ENCODE measurements at regions not wholly inside any gene's neighbourhood (a gene's known extent, or its start where the extent isn't known, plus 50 kb on each side); places are given as distances from the start of the nearest gene placed in this dataset.
"Not testable (repeated sequence)": the region's sequence is repeated elsewhere in the genome, so short reads cannot be mapped to it uniquely, and the experiment has no call there.

DNA sequence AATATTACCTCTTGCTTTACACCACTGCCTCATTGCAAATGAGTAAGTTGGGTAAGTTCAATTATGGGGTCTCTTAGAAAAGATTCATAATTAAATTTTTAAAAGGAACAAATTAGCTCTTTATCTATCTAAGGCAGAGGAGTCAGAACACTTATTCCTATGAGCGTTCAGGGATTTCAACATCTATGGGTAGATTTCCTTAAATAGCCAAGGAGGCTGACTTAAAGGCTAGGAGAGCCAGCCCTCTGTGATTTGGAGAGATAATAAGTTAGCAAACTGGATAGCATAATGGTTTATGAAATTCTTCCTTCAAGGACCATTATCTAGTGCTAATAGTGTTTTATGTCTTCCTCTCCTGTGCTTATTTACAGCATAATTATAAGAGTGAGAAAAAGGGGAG, 387.7 kb downstream of the STK39 start:
- H3K36me3 ChIP-seq (ENCODE audit: insufficient read depth) = no peaks in the 10 kb centered on the region
- H3K4me3 ChIP-seq (ENCODE audit: low read depth, low read length) = no peak overlapping the region
- no peak overlapping the region for H3K27ac ChIP-seq (ENCODE audit: low read depth)
- DNase-seq (ENCODE audit: extremely low spot score) = no peak
- no peaks in the 10 kb centered on the region for H3K4me1 ChIP-seq (ENCODE audit: insufficient read depth)
- 70% methylated on average over 1 of the region's 1 CpG for WGBS

- H3K27ac ChIP-seq (ENCODE audit: low read depth) = no peak overlapping the region
- H3K4me3 ChIP-seq (ENCODE audit: low read depth, low read length) = no peak overlapping the region
- H3K36me3 ChIP-seq (ENCODE audit: insufficient read depth) = no peaks in the 10 kb centered on the region
- no peak for DNase-seq (ENCODE audit: extremely low spot score)
- H3K4me1 ChIP-seq (ENCODE audit: insufficient read depth) = no peaks in the 10 kb centered on the region
- WGBS = 74% methylated on average over 4 of the region's 4 CpGs
These were observed 389.3 kb downstream of the STK39 start for GRCh38 chr2:167858086-167858485.

DNA sequence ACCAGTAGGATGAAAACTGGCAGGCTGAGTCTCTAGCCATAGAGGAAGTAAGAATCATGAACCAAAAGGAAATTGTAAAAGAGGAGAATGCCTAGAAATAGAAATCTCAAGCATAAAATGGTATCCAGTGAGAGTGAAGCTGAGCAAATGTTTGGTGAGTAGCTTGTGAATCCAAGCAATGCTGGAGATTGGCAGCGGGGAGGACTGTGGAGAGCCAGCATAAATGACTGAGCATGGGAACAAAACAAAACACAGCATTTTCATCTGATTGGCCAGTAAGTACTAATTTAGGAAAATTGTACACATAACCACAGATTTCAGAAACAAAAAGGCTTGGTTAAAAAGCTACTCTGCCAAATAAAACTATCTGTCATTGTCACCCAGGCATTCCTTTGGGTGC, 390.0 kb downstream of the STK39 start:
- Histone ChIP-seq H3K27ac (ENCODE audit: low read depth) (no peak overlapping the region), H3K36me3 (ENCODE audit: insufficient read depth) (no peaks in the 10 kb centered on the region), H3K4me1 (ENCODE audit: insufficient read depth) (no peaks in the 10 kb centered on the region), H3K4me3 (ENCODE audit: low read depth, low read length) (no peak overlapping the region)
- 84% methylated on average over 1 of the region's 1 CpG for WGBS
- DNase-seq (ENCODE audit: extremely low spot score) = no peak

- no peak overlapping the region for H3K27ac ChIP-seq (ENCODE audit: low read depth)
- H3K36me3 ChIP-seq (ENCODE audit: insufficient read depth) = no peaks in the 10 kb centered on the region
- H3K4me3 ChIP-seq (ENCODE audit: low read depth, low read length) = no peak overlapping the region
- no peak for DNase-seq (ENCODE audit: extremely low spot score)
- H3K4me1 ChIP-seq (ENCODE audit: insufficient read depth) = no peaks in the 10 kb centered on the region
These were observed 391.2 kb downstream of the STK39 start for GRCh38 chr2:167856190-167856589.

DNA sequence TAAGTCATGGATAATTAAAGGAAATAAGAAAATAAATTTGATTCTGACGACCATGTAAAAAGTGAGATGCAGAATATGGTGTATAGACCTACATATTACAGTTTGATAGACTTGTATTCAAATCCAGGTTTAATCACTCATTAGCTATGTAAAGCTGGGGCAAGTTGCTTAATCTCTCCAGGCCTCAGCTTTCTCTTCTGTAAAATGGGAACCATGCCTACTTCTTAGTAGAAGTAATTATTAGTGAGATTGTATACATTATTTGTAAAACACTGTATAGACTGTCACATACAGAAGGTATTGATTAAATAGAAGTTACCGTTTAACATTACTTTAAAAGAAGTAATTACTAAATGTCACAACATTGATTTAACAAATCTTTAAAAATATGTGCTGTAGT, 392.2 kb downstream of the STK39 start:
- H3K36me3 ChIP-seq (ENCODE audit: insufficient read depth) = no peaks in the 10 kb centered on the region
- H3K4me1 ChIP-seq (ENCODE audit: insufficient read depth) = no peaks in the 10 kb centered on the region
- H3K4me3 ChIP-seq (ENCODE audit: low read depth, low read length) = no peak overlapping the region
- 90% methylated on average over 2 of the region's 2 CpGs for WGBS
- DNase-seq (ENCODE audit: extremely low spot score) = no peak
- H3K27ac ChIP-seq (ENCODE audit: low read depth) = no peak overlapping the region

DNA sequence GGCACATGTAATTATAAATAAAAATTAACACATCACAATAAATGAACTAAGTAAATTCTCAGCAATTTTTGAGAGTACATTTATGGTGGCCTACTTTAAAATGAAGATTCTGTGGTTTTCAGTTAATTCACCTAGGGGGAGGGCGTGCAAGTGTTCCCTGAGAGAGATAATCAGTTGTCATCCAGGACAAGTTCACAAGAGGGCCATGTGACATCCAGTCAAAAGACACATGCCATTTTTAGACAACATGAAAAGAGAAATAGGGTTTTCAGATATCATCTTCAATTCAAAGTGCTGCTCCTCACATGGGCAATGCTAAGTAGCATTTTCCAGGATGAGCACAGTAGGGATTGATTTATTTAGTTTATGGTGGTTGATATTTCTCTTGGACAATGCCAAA, 393.7 kb downstream of the STK39 start:
- Histone ChIP-seq H3K4me3 (ENCODE audit: low read depth, low read length) (no peak overlapping the region), H3K36me3 (ENCODE audit: insufficient read depth) (no peaks in the 10 kb centered on the region), H3K27ac (ENCODE audit: low read depth) (no peak overlapping the region), H3K4me1 (ENCODE audit: insufficient read depth) (no peaks in the 10 kb centered on the region)
- WGBS = 89% methylated on average over 1 of the region's 1 CpG
- no peak for DNase-seq (ENCODE audit: extremely low spot score)

DNA sequence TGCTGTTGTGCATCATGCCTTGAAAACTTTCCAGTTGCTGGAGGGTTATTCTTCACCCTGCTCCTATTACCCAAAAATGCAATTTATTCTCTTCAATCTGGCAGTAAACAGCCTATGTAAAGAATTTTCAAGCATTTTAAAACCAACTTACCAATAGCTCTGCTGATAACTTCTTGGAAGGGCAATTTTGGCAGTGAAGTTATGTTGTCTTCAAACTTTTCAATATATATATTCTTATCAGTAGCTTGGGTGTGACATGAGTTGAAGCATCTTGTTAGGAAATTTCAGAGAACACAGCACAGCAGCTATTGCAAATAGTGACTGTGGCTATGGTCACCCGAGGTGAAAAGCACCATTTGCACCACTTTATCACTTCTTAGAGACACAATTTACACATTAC, 395.5 kb downstream of the STK39 start:
- Histone ChIP-seq H3K4me1 (ENCODE audit: insufficient read depth) (no peaks in the 10 kb centered on the region), H3K36me3 (ENCODE audit: insufficient read depth) (no peaks in the 10 kb centered on the region), H3K4me3 (ENCODE audit: low read depth, low read length) (no peak overlapping the region), H3K27ac (ENCODE audit: low read depth) (no peak overlapping the region)
- 25% methylated on average over 1 of the region's 1 CpG for WGBS
- DNase-seq (ENCODE audit: extremely low spot score) = no peak

DNA sequence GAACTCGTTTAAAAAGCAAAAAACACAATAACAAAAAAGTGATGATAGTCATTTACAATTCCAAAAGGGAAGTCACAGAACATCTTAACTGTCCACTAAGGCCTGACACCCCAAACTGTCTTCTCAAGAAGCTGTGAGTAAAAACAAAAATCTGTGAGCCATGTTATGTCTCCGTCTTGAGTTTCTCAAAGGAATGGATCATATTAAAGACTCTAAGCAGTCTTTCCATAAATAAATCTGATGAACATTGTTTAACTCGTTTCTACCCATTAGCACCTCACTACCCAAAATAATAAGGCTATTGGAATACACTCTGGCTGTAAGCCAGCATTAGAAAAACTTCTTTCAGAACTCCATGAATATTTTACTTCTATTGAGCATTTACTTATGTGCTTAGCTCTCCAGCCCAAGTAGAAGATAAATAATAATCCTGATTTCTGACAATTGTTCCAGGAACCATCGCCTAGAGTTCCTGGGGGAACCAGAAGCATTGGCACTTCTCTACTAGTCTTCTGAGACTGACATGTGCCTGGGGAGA, 396.0 kb downstream of the STK39 start:
- Histone ChIP-seq H3K27ac (ENCODE audit: low read depth) (no peak overlapping the region), H3K4me3 (ENCODE audit: low read depth, low read length) (no peak overlapping the region), H3K4me1 (ENCODE audit: insufficient read depth) (no peaks in the 10 kb centered on the region), H3K36me3 (ENCODE audit: insufficient read depth) (no peaks in the 10 kb centered on the region)
- DNase-seq (ENCODE audit: extremely low spot score) = no peak
- WGBS = 52% methylated on average over 4 of the region's 4 CpGs

DNA sequence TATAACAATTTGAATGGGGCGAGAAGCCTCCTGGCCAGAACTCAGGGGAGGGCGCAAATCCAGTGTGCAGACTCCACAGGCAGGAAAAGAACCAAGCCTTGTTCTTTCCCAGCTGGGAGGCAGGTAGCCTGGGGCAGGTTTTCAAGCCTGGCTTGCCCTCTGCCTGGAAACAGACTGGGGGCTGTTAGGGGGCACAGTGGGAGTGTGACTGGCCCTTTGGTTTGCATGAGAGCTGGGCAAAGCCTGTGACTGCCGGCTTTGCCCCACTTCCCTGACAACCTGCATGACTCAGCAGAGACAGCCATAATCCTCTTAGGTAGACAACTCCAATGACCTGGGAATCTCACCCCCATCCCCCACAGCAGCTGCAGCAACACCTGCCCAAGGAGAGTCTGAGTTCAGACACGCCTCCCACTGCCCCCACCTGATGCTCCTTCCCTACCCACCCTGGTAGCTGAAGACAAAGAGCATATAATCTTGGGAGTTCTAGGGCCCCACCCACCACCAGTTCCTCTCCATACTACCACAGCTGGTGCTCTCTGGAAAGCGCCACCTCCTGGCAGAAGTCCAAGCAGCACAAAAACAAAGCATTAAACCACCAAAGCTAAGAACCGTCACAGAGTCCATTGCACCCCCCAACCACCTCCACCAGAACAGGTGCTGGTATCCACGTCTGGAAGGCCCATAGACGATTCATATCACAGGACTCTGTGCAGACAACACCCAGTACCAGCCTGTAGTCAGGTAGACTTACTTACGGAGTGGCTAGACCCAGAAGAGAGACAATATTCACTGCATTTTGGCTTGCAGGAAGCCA, 402.5 kb downstream of the STK39 start:
- H3K27ac ChIP-seq (ENCODE audit: low read depth) = no peak overlapping the region
- no peaks in the 10 kb centered on the region for H3K4me1 ChIP-seq (ENCODE audit: insufficient read depth)
- no peak overlapping the region for H3K4me3 ChIP-seq (ENCODE audit: low read depth, low read length)
- H3K36me3 ChIP-seq (ENCODE audit: insufficient read depth) = no peaks in the 10 kb centered on the region
- 83% methylated on average over 9 of the region's 9 CpGs for WGBS
- no peak for DNase-seq (ENCODE audit: extremely low spot score)

- Histone ChIP-seq H3K27ac (ENCODE audit: low read depth) (no peak overlapping the region), H3K36me3 (ENCODE audit: insufficient read depth) (no peaks in the 10 kb centered on the region), H3K4me3 (ENCODE audit: low read depth, low read length) (no peak overlapping the region), H3K4me1 (ENCODE audit: insufficient read depth) (no peaks in the 10 kb centered on the region)
- WGBS = 78% methylated on average over 2 of the region's 2 CpGs
- no peak for DNase-seq (ENCODE audit: extremely low spot score)
These were observed 403.7 kb downstream of the STK39 start for GRCh38 chr2:167843657-167844056.

DNA sequence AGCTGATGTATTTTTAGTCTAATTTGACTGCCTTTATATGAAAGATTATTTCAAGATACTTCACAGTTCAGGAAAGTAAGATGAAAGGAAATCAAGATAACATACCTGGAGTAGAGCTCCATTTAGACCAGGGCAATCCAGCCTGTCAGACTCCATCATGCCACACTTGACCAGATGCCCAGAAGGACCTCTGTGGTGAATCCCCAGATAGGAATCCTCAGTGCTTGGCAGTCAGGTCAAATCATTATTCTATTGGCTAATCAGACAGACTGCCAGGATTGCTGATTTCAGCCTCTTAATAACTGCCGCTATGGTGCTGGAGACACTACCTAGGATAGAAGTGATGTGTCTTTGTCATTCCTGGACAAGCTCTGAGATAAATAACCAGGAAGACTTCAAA, 404.2 kb downstream of the STK39 start:
- 90% methylated on average over 1 of the region's 1 CpG for WGBS
- no peak overlapping the region for H3K27ac ChIP-seq (ENCODE audit: low read depth)
- no peaks in the 10 kb centered on the region for H3K4me1 ChIP-seq (ENCODE audit: insufficient read depth)
- no peak for DNase-seq (ENCODE audit: extremely low spot score)
- H3K4me3 ChIP-seq (ENCODE audit: low read depth, low read length) = no peak overlapping the region
- H3K36me3 ChIP-seq (ENCODE audit: insufficient read depth) = no peaks in the 10 kb centered on the region

DNA sequence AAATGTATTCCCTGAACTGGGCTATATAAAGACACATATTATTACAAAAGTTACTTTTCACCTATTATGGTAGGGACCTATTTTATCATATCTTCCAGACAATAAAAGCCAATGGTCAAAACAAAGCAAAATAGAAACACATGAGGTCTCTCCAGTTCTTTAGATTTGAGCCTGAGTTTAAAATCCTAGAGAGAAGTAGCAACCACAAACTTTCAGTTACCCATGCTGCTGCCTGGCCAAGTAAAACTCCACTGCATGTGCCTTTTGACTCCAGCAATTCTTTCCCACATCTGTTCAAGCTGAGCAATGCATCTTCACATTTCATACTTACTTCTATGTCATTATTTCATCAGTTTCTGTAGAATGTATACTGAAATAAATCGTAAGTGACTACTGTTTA, 405.3 kb downstream of the STK39 start:
- no peak overlapping the region for H3K4me3 ChIP-seq (ENCODE audit: low read depth, low read length)
- WGBS = 87% methylated on average over 1 of the region's 1 CpG
- no peak overlapping the region for H3K27ac ChIP-seq (ENCODE audit: low read depth)
- DNase-seq (ENCODE audit: extremely low spot score) = no peak
- H3K36me3 ChIP-seq (ENCODE audit: insufficient read depth) = no peaks in the 10 kb centered on the region
- H3K4me1 ChIP-seq (ENCODE audit: insufficient read depth) = no peaks in the 10 kb centered on the region

DNA sequence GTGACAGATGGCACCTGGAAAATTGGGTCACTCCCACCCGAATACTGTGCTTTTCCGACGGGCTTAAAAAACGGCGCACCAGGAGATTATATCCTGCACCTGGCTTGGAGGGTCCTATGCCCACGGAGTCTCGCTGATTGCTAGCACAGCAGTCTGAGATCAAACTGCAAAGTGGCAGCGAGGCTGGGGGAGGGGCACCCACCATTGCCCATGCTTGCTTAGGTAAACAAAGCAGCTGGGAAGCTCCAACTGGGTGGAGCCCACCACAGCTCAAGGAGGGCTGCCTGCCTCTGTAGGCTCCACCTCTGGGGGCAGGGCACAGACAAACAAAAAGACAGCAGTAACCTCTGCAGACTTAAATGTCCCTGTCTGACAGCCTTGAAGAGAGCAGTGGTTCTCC, 412.1 kb downstream of the STK39 start:
- not testable (repeated sequence) for H3K4me3 ChIP-seq (ENCODE audit: low read depth, low read length); DNase-seq (ENCODE audit: extremely low spot score); H3K4me1 ChIP-seq (ENCODE audit: insufficient read depth); H3K36me3 ChIP-seq (ENCODE audit: insufficient read depth); H3K27ac ChIP-seq (ENCODE audit: low read depth)
- WGBS = 88% methylated on average over 8 of the region's 8 CpGs

- no peak for DNase-seq (ENCODE audit: extremely low spot score)
- Histone ChIP-seq H3K27ac (ENCODE audit: low read depth) (no peak overlapping the region), H3K4me3 (ENCODE audit: low read depth, low read length) (no peak overlapping the region), H3K36me3 (ENCODE audit: insufficient read depth) (no peaks in the 10 kb centered on the region), H3K4me1 (ENCODE audit: insufficient read depth) (no peaks in the 10 kb centered on the region)
- 94% methylated on average over 5 of the region's 5 CpGs for WGBS
These were observed 412.7 kb downstream of the STK39 start for GRCh38 chr2:167834707-167835106.
